ENCODE measurements at regions not wholly inside any gene's neighbourhood (a gene's known extent, or its start where the extent isn't known, plus 50 kb on each side); places are given as distances from the start of the nearest gene placed in this dataset.

GRCh38 chr20:4439461-4439860 is 190.4 kb upstream of the ADRA1D start:
- TF ChIP-seq POLR2AphosphoS5 (IDR thresholded peaks at IDR 0.05; ENCODE audit: borderline replicate concordance, low read depth, low read length) (no peak), EZH2 (IDR thresholded peaks at IDR 0.05) (no peak)
